SHP77 (cell line): ENCODE measurements at regions not wholly inside any gene's neighbourhood (a gene's known extent, or its start where the extent isn't known, plus 50 kb on each side); places are given as distances from the start of the nearest gene placed in this dataset.
A peak's percentile ranks its signal among the peaks of the same experiment; 100 is the strongest.

ENCODE experiments used
- DNase-seq, 2 experiments: peaks; one replicate each; lab custom pipeline; 2025; lab: John Stamatoyannopoulos, UW

- no peak for DNase-seq
Measured at GRCh38 chr12:113766131-113766878, 199.8 kb downstream of the RBM19 start.

- no peak for DNase-seq
Measured at GRCh38 chr12:113764661-113765060, 201.5 kb downstream of the RBM19 start.

GRCh38 chr12:113762882-113763816 is 203.0 kb downstream of the RBM19 start:
- no peak for DNase-seq

GRCh38 chr12:113762155-113762881 is 203.8 kb downstream of the RBM19 start:
- DNase-seq = no peak

DNA sequence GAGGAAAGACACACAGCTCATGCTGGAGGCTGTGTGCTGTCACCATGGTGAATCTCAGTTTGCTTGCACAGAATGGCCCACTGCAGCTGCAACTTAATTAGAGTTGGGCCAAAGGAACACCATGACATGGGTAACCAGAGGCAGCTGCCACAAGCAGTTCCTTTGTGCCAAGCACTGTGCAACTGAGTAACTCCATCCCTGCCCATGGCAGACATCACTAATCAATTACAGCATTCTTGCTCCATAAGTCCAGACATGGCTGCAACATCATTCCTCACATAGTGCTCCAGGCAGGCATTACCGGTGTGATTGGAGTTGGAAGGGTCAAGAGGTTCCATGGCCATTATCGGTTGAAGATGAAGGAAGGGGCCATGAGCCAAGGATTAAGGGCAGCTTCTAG is 207.0 kb downstream of the RBM19 start:
- no peak for DNase-seq

DNA sequence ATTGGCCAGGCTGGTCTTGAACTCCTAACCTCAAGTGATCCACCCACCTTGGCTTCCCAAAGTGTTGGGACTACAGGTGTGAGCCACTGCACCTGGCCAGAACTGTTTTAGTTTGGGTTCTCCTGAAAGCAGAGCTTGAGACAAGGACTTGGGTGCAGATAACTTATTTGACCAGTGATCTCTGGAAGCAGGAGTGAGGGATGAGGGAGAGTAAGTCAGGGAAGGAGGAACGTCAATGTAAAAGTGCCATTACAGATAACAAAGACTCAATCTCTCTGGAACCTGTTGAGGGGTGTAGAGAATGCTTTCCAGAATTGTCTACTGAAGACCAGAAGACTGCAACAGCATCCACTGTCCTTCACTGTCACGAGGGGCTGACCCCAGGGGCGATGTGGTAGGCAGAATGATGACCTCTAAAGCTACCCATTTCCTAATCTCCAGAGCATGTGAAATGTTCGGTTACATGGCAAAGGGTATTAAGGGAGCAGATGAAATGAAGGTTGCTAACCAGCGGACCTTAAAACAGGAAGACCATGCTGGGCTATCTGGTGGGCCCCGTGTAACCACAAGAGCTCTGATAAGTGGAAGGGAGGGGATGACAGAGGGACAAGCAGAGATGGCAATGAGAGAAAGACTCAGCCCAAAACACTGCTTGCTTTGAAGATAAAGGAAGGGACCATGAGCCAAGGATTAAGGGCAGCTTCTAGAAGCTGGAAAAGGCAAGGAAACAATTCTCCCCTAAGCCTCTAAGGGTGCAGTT is 207.8 kb downstream of the RBM19 start:
- no peak for DNase-seq

DNA sequence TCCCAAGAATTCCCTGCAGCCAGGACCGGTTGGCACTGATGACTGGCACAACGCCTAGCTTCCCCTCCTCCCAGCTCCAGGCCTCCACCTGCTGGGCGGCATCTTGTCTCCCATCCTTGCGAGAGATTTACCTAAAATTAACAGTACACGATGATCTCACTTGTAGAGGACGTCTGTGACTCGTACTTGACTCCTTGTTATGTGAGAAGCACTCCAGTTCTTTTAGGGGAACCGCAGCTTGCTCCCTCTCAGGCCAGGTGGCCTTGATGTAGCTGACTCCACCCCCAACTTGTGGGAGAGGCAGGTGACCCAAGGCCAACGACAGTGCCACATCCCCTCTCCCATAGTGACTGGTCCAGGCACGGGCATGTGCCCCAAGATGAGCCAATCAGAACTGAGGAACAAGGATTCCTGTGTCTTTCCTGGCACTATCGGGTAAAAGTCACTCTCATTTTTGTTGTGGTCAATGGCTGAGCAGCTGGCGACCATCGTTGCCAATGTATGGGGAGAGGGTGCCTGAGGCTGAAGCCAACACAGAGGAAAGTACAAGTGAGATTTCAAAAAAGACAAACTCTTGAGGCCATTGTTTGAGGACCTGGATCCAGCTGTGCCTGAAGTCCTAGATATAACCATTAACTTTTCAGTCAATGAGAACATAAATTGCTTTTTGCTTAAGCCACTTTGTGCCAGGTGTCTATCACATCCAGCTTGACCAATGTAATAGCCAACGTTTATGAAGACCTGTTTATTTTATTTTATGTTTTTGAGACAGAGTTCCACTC is 208.7 kb downstream of the RBM19 start:
- DNase-seq = peak; percentile 80

GRCh38 chr12:113756609-113757008 is 209.5 kb downstream of the RBM19 start:
- DNase-seq = no peak

DNA sequence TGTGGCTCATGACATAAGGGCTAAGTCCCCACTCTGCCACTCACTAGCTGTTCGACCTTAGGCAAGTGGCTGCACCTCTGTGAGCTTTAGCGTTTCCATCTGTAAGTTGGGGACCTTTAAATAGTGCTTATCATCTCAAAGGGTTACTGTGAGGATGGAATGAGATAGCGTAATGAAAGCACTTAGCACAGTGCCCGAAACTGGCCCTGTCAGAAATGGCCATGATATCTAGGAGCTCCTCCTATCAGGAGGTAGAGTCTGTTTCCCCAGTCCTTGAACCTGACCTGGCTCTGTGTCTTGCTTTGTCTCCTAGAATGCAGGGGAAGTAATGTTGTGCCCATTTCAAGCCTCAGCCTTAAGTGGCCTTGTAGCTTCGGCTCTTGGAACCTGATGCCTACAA is 211.0 kb downstream of the RBM19 start:
- DNase-seq = no peak

DNA sequence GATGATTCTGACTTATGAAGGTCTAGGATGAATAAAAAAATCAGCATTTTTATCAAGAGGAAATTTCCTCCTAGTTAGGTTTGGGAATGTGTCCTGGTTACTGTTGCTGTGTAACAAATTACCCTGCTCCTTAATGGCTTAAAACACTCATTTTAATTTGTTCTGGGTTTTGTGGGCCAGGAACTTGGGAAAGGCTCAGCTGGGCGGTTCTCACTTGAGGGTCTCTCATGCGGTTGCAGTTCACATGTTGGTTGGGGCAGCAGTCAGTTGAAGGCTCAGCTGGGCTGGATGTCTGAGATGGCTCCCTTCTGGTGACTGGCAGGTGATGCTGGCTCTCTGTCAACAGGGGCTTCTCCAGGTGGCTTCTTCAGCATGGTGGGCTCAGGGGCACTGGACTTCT is 214.6 kb downstream of the RBM19 start:
- DNase-seq = no peak

- DNase-seq = no peak
Measured at GRCh38 chr12:113749433-113749815, 216.7 kb downstream of the RBM19 start.

GRCh38 chr12:113748707-113749432 is 217.3 kb downstream of the RBM19 start:
- DNase-seq = no peak

DNA sequence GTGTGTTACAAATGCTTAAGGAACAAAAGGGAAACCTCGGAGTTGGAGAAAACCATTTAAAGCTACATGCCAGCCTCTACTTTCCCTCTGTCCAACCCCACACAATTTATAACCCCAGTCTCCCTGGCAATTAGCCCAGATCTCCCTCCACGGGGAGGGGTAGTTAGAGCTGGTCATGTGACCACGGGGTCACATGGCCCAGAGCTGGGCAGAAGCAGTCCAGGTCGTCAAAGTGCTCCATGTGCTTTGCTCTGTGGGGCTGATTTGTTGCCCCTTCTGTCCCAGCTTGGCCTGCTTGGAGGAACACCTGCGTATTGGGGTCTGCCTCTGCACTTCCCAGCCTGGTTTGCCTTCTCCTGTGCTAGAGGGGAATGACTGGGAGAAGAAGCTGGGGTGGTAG is 219.1 kb downstream of the RBM19 start:
- peak in 1 of 2 experiments; percentile 44 for DNase-seq

DNA sequence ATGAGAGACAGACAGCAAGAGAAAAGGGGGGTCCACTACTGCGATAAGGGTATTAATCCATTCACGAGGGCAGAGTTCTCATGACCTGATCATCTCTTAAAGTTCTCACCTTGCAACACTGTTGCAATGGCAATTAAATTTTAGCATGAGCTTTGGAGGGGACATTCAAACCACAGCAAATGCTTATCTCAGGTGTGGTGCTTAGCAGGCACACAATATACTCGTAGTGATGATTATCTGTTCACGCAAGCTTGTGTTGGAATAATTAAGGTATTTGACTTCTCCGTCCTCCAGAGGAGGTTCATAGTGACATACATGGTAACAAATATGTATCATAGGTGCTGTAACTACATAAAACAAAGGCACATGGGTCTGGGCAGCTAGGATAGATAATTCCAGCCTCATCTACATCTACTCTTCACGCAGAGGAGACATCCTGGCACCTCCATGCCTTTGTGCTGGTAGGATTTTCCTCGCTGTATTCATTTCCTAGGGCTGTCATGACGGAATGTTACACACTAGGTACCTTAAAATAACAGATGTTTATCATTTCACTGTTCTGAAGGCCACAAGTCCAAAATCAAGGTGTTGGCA is 221.2 kb downstream of the RBM19 start:
- DNase-seq = no peak

DNA sequence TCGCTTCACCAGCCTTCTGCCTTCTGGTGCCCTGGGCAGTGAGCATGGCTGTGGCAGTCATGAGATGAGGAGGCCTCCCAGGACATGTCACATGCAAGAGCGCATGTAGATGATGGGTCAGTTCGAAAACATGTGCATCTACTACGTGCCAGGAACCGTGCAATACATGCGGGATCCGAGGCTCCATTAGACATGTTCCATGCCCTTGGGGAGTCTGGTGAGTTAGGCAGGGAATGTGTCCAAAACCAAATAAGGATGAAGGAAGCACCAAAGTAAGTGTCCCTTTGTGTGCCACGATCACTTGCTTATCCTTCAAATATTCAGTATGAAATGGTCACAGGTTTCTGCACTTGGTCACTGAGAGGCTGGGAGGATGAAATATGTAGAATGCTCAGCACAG is 223.3 kb downstream of the RBM19 start:
- DNase-seq = no peak

DNA sequence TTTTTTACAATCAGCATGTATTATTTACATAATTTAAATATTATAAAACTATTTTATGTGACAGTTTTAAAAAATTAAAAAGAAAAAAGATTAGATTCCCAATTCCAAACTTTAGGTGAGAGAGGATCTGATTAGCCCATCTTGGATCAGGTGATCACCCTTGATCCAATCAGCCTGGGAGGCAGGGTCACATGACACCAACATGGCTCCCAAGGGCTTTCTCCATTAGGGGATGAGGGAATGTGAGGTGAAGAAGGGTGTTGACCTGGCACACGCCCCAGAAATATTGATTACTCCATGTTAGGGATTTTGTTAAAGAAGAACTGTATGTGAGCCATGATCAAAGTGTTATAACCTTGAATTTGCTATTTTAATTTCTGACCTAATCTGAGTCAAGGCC is 225.4 kb downstream of the RBM19 start:
- DNase-seq = no peak

DNA sequence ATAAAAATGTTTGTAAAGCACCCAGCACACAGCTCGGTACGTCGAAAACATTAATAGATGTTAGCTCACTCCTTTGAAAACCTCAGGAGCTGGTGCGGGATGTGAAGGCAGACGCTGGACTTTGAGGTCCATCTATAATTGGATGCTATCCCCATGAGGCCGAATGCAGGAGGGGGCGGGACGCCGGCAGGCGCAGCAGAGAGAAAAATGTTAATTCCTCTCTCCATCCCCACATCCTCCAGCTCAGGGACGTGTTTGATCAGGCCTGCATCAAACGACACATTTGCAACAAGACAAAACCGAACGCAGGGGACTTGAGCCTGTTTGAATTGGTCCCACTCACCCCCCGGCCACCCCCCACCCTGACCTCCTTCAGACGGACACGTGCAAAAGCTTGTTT is 231.0 kb downstream of the RBM19 start:
- no peak for DNase-seq

DNA sequence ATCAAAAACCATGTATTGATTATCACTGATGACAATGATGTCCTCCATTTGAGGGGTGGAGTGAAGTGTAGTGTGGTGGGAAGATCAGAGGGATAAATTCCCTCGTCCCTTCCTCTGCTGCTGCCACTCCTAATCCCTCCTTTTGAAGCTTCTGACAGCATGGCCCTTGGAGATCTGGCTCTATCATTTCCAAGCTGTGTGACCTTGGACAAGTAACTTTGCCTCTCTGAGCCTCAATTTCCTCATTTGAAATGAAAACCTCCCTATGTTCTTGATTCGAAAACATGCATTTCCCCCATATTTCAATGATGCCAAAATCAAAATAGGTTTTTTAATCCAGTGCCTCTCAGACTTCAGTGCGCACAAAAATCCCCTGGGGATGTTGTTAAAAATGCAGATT is 231.6 kb downstream of the RBM19 start:
- no peak for DNase-seq

DNA sequence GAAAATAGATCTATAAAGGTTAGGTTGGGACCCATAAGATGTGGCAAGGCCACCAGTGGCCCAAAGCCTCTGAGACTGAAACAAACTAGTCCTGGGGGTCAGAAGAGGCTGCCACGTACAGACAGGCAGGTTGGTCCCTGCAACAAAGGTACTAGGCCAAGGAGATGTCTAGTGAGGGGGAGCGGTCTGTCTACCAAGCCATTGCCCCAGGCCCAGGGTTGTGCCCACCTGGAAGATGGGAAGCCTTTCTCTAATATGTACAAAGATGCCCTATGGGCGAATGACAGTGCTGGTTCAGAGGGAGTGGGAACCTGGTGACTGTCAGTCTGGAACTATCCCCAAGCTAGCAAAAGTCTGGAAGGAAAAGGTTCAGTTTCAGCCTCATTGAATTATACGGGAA is 233.2 kb downstream of the RBM19 start:
- no peak for DNase-seq

DNA sequence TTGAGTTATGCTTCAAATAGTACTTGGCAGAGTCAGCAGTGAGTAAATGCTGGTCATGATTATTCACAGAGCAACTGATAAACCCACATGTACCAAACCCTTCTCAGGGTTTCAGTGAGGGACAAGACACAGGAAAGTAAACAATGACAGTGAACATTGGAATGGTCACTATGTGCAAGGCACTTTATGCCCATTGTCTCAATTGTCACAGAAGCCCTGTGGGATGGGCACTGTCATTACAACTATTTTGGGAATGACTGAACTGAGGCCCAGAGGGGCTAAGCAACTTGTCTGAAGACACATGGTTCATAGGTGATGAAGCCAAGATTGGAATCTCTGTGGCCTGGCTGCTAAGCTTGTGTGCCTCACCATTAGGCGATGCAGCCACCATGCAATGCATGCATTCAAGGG is 238.5 kb downstream of the RBM19 start:
- no peak for DNase-seq
